GM18502 (cell line): ENCODE measurements at regions not wholly inside any gene's neighbourhood (a gene's known extent, or its start where the extent isn't known, plus 50 kb on each side); places are given as distances from the start of the nearest gene placed in this dataset.
"Not testable (repeated sequence)": the region's sequence is repeated elsewhere in the genome, so short reads cannot be mapped to it uniquely, and the experiment has no call there.

Experiments
- ATAC-seq: cut with Tn5 transposase; IDR thresholded peaks from one replicate; pipeline ENCODE4 v1.9.1; 2021; ENCODE audit warnings: mild to moderate bottlenecking; ENCODE audit not compliant: unreplicated experiment, poor library complexity

GRCh38 chr15:36186376-36186775 is 393.1 kb upstream of the CDIN1 start:
- ATAC-seq: no peak

DNA sequence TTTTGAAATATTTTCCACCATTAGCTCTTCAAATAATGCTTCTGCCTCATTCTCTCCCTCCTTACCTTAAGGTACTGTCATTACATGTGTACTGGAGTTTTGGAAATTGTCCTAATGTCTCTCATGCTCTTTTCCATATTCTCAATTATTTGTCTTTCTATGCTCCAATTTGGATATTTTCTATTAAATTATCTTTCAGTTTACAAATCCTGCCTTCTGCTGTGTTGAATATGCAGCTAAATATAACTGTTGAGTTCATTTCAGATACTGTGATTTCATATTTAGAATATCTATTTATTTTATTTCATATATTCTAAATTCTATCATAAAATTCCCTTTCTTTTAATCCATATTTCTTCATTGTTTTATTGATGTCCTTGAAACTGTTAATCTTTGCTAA is 388.0 kb upstream of the CDIN1 start:
- ATAC-seq: no peak

GRCh38 chr15:36195361-36196007 is 383.9 kb upstream of the CDIN1 start:
- ATAC-seq: not testable (repeated sequence)

DNA sequence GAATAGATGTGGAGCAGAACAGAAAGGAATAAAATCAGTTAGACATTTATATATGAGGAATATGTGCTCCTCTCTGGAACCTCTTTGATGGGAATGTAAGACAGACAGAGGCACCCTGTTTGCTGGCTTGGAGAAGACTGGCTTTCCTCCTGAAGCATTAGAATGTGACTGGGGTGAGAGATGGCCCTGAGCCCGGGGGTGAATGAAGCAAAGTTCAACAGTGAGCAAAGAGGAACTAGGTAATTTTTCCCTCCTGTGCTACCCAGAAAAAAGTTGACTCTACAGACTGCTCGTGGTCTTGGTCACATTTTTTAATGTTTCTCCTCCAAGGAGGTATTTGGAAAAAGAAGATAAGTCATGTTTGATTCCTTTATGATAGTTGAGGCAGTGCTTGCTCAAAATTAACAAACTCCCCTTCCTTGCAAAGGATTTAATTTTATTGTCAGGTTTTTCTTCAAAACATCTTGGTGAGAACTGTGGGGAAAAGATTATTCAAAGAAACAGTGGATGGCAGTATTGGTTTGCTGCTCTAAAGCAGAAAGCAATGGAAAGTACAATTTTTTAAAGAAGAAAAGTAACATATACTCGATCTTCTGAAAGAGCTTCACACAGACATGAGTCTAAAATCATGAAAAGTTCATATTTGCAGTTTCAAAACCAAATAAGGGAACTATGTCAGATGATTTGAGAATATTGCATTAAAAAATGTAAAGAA is 370.4 kb upstream of the CDIN1 start:
- ATAC-seq: no peak

DNA sequence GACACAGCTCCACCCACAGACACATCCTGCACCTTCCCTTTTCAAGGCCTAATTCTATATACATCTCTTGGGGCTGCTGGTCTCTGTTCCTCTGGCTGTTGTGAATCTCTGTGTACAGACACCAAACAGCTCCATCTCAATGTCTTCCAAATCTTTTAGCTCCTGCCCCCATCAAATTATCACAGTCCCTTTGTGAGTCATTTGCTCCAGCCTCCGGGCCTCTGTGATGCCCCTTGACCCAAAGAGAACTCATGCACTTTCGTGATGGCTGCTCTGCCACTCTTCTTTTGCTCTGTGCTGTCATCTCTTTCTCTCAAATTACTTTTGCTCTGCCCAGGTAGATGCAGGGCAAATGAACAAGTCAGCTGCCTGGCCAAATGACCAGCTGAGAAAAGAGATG is 369.0 kb upstream of the CDIN1 start:
- no peak for ATAC-seq

GRCh38 chr15:36218322-36218721 is 361.1 kb upstream of the CDIN1 start:
- no peak for ATAC-seq

DNA sequence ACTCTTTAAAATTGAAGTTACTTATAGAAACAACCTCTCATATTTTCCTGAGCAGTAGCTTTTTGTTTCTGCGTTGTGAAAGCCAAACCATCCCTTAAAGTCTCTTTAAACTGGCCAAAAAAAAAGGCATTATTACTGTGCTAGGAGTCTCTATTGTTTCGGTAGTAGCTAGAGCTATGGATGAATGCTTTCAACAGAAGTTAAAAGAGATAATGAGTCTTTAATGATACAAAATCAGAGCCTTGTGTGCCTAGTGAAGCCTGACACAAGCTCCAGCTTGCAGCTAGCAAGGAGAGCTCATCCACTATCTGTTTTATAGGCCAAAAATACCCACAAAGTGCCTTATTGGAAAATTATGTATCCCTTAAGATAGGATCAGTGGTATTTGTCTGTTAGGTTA is 360.4 kb upstream of the CDIN1 start:
- no peak for ATAC-seq

DNA sequence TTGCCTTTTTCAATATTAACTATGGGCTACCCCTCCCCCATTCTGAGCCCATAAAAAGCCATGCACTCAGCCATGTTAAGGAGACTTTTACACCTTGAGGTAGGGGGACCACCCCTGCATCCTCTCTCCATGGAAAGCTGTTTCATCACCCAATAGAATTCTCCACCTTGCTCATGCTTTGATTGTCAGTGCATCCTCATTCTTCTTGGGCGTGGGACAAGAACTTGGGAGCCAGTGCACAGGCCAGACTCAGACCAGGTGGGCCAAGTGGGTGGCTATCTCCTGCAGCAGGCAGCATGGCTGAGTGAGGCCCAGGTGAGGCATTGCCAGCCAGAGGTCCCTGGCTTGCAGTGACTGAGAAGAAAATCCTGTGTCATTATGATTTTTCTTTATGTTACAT is 357.4 kb upstream of the CDIN1 start:
- ATAC-seq: no peak

DNA sequence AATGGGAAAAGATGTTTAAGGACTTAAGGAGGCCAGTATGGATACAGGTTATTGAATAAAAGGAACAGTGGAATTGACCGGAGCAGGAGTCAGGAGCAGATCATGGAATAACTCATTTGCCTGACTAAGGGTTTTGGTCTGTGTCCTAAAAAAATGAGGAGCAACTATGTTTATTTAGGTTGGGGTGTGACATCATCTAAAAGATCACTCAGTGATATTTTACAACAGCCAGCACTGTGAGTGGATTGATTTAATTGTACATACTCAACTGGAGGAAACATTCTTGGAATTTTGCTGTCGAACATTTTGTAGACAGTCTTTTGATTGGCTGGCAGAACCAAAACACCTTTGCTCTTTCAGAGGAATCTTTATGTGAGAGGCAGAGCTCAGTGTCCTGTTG is 348.6 kb upstream of the CDIN1 start:
- ATAC-seq: no peak

DNA sequence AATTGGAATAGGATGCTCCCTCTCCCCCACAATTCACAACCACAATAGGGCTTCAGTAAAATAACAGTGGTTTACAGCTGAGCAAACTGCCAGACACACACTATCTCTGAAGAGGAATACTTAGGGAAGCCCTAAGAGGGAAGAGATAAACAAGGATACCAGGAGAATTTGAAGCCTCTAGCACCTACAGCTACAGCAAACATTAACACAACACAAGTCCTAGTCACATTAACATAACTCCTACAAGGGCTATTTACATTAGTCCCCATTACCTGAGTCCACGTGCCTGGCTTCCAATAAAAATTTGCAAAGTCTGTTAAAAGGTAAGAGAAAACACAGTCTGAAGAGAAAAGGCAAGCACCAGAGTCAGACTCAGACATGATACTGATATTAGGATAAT is 346.9 kb upstream of the CDIN1 start:
- no peak for ATAC-seq

- no peak for ATAC-seq
Observed at GRCh38 chr15:36234743-36235142, 344.7 kb upstream of the CDIN1 start.

- ATAC-seq: no peak
Observed at GRCh38 chr15:36235173-36235572, 344.3 kb upstream of the CDIN1 start.

DNA sequence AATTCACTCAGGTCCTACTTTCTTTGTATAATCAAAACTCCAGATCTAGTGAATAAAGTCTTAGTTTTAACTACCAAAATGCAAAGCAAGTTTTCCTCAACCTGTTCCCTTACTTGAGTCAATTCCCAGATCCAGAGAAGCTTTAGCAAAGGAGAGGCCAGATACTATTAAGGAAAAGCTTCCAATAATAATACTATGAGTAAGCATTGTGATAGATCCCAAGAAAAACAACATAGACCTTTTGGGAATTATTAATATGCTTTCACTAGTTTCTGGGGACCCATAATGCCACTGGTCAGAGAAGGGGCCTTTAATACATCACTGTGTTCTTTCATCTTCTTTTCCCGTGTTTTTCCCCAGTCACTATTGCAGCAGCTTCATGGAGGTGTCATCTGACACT is 339.9 kb upstream of the CDIN1 start:
- ATAC-seq: no peak

GRCh38 chr15:36251450-36251849 is 328.0 kb upstream of the CDIN1 start:
- no peak for ATAC-seq

DNA sequence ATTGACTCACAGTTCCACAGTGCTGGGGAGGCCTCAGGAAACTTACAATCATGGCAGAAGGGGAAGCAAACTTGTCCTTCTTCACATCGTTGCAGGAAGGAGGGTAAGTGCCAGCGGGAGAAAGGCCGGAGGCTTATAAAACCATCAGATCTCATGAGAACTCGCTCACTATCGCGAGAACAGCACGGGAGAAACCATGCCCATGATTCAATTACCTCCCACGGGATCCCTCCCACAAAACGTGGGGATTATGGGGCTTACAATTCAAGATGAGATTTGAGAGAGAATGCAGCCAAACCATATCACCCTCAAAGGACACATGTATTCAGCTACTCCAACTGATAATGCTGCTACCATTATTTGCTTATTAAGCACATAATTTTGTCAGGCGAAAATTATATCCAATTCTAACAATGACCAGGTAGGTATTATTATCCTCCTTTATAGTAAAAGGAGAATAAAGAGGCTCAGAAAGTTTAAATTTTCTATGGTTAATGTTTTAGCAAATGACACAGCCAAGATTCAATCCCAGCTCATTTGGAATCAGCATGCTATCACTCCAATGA is 327.2 kb upstream of the CDIN1 start:
- no peak for ATAC-seq

DNA sequence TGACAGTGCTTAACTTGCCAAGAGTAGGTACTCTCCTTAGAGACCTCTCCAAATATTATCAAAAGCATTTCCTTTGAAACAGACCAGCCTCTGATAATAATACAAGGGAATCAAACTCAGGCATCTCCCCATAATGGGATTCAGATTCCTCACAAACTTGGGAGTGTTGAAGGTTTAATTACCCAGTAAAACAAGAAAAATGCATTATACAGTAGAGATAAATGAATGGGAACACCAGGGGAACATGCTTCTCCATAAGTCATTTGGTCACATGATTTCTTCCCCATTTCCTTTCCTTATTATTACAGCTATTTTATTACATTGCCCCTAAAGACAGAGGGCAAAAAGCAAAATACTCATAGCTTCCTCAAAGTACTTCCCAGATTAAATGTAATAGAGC is 325.0 kb upstream of the CDIN1 start:
- ATAC-seq: no peak

- no peak for ATAC-seq
Observed at GRCh38 chr15:36256404-36256807, 323.0 kb upstream of the CDIN1 start.

DNA sequence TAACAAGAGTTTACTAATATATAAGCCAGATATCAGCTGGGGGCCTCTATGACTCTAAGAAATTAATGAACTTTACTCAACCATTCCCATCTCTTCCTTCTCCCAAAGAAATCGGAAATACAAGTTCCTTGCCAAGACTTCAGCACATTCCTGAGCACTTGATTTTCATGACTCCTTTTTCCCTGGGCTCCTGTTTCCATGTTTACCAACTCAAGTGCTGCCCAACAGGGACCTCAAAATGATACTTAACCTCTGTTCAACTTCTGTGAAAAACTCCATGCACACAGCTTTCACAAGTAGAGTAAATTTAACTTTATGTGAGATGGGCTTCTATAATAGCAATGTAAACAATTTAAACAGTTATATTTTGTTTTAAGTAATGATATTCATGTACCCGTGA is 315.8 kb upstream of the CDIN1 start:
- ATAC-seq: no peak

DNA sequence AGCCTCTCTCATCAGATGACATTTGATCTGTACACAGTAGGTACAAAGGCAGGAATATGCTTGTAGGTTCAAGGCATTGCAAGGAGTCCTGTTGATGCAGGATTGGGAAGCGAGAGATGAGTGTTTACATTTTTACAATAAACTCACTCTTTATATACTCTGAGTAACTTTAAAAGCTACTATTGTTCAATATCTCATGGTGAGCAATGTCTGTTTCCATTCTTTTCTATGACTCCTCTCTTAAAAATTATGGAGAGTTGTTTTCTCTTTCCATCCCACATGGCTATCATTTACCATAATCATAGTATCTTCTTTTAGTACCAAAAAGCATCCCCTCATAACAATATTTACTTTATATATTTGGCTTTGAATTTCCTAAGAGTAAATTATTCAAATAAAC is 314.0 kb upstream of the CDIN1 start:
- ATAC-seq: no peak

DNA sequence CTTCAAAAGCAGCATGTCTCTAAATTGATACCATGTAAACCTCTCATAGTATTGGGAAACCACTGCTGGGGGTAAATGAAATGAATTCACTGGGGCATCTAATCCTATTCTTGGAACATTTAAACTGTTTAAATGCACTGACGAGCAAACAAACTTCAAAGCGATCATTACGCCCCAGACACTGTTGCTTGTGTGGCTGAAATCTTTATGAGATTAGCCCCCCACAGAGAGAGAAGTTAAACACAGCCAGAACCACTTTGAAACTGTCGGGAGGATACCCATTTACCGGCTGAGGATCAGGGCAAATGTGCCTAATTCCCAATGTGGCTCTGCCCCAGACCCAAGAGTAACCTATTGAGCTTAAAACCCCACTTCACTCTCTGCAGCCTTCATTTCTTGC is 308.4 kb upstream of the CDIN1 start:
- no peak for ATAC-seq

DNA sequence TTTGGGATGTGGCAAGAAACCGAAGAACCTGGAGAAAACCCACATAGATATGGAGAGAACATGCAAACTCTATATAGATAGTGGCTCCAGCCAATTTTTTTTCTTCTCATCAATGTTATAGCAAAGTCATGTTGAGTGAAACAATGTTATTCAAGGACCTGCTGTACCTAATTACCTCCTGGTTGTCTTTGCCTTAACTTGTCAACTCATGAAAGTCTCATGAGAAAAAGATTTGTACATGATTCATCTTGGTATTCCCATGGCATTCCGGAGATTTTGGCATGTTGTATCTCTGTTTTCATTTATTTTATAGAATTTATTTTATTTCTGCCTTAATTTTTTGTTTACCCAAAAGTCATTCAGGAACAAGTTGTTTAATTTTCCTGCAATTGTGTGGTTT is 303.8 kb upstream of the CDIN1 start:
- ATAC-seq: no peak

GRCh38 chr15:36278219-36278618 is 301.2 kb upstream of the CDIN1 start:
- no peak for ATAC-seq
